Neural cell (in vitro differentiated cells): ENCODE measurements at regions not wholly inside any gene's neighbourhood (a gene's known extent, or its start where the extent isn't known, plus 50 kb on each side); places are given as distances from the start of the nearest gene placed in this dataset.

Experiments
- H2AFZ ChIP-seq: fragments of 200-600, 300-800 bp; sonication (generic), shearing (Covaris generic); 2 replicates; pipeline ENCODE4 v1.6.0; 2014; ENCODE audit warnings: low read depth, mild to moderate bottlenecking, antibody characterized with exemption, low read length, moderate library complexity
- H3F3A ChIP-seq: fragments of 200-600 bp; shearing (Covaris generic); 2 replicates; pipeline ENCODE4 v1.6.1; 2016; ENCODE audit warnings: mild to moderate bottlenecking, moderate library complexity, mixed read lengths, antibody characterized with exemption, low read length; ENCODE audit not compliant: insufficient read depth, poor library complexity, severe bottlenecking
- H3K27ac ChIP-seq: fragments of 200-600, 300-800 bp; sonication (generic), shearing (Covaris generic); 2 replicates; pipeline ENCODE4 v1.5.1; 2014; ENCODE audit warnings: mild to moderate bottlenecking, low read length, moderate library complexity
- H3K27me3 ChIP-seq: fragments of 300-800, 200-600 bp; sonication (generic), shearing (Covaris generic); 2 replicates; pipeline ENCODE4 v1.6.0; 2014; ENCODE audit warnings: mild to moderate bottlenecking, low read depth, low read length, moderate library complexity; ENCODE audit not compliant: insufficient read depth
- H3K36me3 ChIP-seq: fragments of 300-800, 200-600 bp; sonication (generic), shearing (Covaris generic); 2 replicates; pipeline ENCODE4 v1.5.1; 2014; ENCODE audit warnings: mild to moderate bottlenecking, antibody characterized with exemption, low read length, moderate library complexity; ENCODE audit not compliant: insufficient read depth
- H3K4me2 ChIP-seq: fragments of 300-800, 200-600 bp; sonication (generic), shearing (Covaris generic); 2 replicates; pipeline ENCODE4 v1.6.0; 2014; ENCODE audit warnings: mild to moderate bottlenecking, low read length
- H3K4me3 ChIP-seq: fragments of 300-800, 200-600 bp; sonication (generic), shearing (Covaris generic); 2 replicates; pipeline ENCODE4 v1.5.1; 2014; ENCODE audit warnings: mild to moderate bottlenecking, low read length, moderate library complexity
- H3K79me2 ChIP-seq: fragments of 200-600 bp; shearing (Covaris generic); replicated peaks from 2 replicates; pipeline ENCODE4 v1.6.0; 2014; ENCODE audit warnings: mild to moderate bottlenecking, low read length, moderate library complexity; ENCODE audit not compliant: insufficient read depth
- H3K9ac ChIP-seq: fragments of 300-800, 200-600 bp; sonication (generic), shearing (Covaris generic); 2 replicates; pipeline ENCODE4 v1.6.1; 2016; ENCODE audit warnings: mild to moderate bottlenecking, low read length, mixed read lengths
- H3K9me2 ChIP-seq: fragments of 200-600 bp; shearing (Covaris generic); 2 replicates; pipeline ENCODE4 v1.6.1; 2016; ENCODE audit warnings: mild to moderate bottlenecking, low read length, mixed read lengths; ENCODE audit not compliant: insufficient read depth
- H3K9me3 ChIP-seq: fragments of 200-600, 300-800 bp; sonication (generic), shearing (Covaris generic); 2 replicates; pipeline ENCODE4 v1.6.1; 2016; ENCODE audit warnings: mild to moderate bottlenecking, mixed run types, low read length, moderate library complexity, mixed read lengths
- H4K20me1 ChIP-seq: fragments of 200-600 bp; shearing (Covaris generic); 2 replicates; pipeline ENCODE4 v1.6.1; 2016; ENCODE audit warnings: mild to moderate bottlenecking, mixed run types; ENCODE audit not compliant: insufficient read depth
- EP300 ChIP-seq: fragments of 450-650 bp; conservative IDR thresholded peaks from 2 replicates; pipeline ENCODE4 v1.6.1; 2014; ENCODE audit warnings: antibody characterized with exemption, mild to moderate bottlenecking, moderate library complexity; ENCODE audit not compliant: poor library complexity, severe bottlenecking
- EZH2 ChIP-seq: fragments of 200-600, 300-800 bp; shearing (Covaris generic), sonication (generic); IDR thresholded peaks from 2 replicates; pipeline ENCODE4 v1.6.1; 2014; ENCODE audit warnings: antibody characterized with exemption, low read length, borderline replicate concordance, mild to moderate bottlenecking; ENCODE audit not compliant: insufficient read depth, poor library complexity, severe bottlenecking
- MXI1 ChIP-seq: fragments of 450-650 bp; conservative IDR thresholded peaks from 2 replicates; pipeline ENCODE4 v1.6.1; 2014; ENCODE audit warnings: antibody characterized with exemption, mild to moderate bottlenecking; ENCODE audit not compliant: poor library complexity, severe bottlenecking
- POLR2AphosphoS5 ChIP-seq: IDR thresholded peaks from 2 replicates; pipeline ENCODE4 v1.6.1; 2012
- RAD21 ChIP-seq: fragments of 450-650 bp; conservative IDR thresholded peaks from 2 replicates; pipeline ENCODE4 v1.6.1; 2014; ENCODE audit warnings: antibody characterized with exemption, mild to moderate bottlenecking, moderate library complexity
- SMC3 ChIP-seq: fragments of 450-650 bp; conservative IDR thresholded peaks from 2 replicates; pipeline ENCODE4 v1.6.1; 2014; ENCODE audit warnings: antibody characterized with exemption, mild to moderate bottlenecking, moderate library complexity; ENCODE audit not compliant: poor library complexity
- TAF1 ChIP-seq: IDR thresholded peaks from 2 replicates; pipeline ENCODE4 v1.6.1; 2012; ENCODE audit warnings: low read depth
- TF ChIP-seq, protein P1 (sequence below): IDR thresholded peaks from 2 replicates; pipeline ENCODE4 v1.6.1; 2012; ENCODE audit warnings: borderline replicate concordance
- TF ChIP-seq, protein P2 (sequence below): fragments of 450-650 bp; IDR thresholded peaks from 2 replicates; pipeline ENCODE4 v1.5.1; 2014; ENCODE audit warnings: antibody characterized with exemption, mild to moderate bottlenecking, moderate library complexity; ENCODE audit not compliant: poor library complexity, severe bottlenecking

GRCh38 chr11:115103921-115104320, 400.3 kb downstream of the CADM1 start:
- Histone ChIP-seq H3K36me3 (no peaks in the 10 kb centered on the region), H4K20me1 (no peaks in the 10 kb centered on the region), H3F3A (no peaks in the 10 kb centered on the region), H3K9me3 (no peaks in the 10 kb centered on the region), H3K9me2 (no peaks in the 10 kb centered on the region), H3K4me2 (no peak overlapping the region), H3K4me3 (no peak overlapping the region), H3K27ac (no peak overlapping the region), H2AFZ (no peak overlapping the region), H3K9ac (no peak overlapping the region), H3K79me2 (no peaks in the 10 kb centered on the region), H3K27me3 (no peaks in the 10 kb centered on the region)
- TF ChIP-seq, protein P1, sequence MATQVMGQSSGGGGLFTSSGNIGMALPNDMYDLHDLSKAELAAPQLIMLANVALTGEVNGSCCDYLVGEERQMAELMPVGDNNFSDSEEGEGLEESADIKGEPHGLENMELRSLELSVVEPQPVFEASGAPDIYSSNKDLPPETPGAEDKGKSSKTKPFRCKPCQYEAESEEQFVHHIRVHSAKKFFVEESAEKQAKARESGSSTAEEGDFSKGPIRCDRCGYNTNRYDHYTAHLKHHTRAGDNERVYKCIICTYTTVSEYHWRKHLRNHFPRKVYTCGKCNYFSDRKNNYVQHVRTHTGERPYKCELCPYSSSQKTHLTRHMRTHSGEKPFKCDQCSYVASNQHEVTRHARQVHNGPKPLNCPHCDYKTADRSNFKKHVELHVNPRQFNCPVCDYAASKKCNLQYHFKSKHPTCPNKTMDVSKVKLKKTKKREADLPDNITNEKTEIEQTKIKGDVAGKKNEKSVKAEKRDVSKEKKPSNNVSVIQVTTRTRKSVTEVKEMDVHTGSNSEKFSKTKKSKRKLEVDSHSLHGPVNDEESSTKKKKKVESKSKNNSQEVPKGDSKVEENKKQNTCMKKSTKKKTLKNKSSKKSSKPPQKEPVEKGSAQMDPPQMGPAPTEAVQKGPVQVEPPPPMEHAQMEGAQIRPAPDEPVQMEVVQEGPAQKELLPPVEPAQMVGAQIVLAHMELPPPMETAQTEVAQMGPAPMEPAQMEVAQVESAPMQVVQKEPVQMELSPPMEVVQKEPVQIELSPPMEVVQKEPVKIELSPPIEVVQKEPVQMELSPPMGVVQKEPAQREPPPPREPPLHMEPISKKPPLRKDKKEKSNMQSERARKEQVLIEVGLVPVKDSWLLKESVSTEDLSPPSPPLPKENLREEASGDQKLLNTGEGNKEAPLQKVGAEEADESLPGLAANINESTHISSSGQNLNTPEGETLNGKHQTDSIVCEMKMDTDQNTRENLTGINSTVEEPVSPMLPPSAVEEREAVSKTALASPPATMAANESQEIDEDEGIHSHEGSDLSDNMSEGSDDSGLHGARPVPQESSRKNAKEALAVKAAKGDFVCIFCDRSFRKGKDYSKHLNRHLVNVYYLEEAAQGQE: no peak
- TF ChIP-seq RAD21 (no peak), MXI1 (no peak), SMC3 (no peak), TAF1 (no peak), EP300 (no peak), POLR2AphosphoS5 (no peak), EZH2 (no peak)
- TF ChIP-seq, protein P2, sequence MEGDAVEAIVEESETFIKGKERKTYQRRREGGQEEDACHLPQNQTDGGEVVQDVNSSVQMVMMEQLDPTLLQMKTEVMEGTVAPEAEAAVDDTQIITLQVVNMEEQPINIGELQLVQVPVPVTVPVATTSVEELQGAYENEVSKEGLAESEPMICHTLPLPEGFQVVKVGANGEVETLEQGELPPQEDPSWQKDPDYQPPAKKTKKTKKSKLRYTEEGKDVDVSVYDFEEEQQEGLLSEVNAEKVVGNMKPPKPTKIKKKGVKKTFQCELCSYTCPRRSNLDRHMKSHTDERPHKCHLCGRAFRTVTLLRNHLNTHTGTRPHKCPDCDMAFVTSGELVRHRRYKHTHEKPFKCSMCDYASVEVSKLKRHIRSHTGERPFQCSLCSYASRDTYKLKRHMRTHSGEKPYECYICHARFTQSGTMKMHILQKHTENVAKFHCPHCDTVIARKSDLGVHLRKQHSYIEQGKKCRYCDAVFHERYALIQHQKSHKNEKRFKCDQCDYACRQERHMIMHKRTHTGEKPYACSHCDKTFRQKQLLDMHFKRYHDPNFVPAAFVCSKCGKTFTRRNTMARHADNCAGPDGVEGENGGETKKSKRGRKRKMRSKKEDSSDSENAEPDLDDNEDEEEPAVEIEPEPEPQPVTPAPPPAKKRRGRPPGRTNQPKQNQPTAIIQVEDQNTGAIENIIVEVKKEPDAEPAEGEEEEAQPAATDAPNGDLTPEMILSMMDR: no peak

DNA sequence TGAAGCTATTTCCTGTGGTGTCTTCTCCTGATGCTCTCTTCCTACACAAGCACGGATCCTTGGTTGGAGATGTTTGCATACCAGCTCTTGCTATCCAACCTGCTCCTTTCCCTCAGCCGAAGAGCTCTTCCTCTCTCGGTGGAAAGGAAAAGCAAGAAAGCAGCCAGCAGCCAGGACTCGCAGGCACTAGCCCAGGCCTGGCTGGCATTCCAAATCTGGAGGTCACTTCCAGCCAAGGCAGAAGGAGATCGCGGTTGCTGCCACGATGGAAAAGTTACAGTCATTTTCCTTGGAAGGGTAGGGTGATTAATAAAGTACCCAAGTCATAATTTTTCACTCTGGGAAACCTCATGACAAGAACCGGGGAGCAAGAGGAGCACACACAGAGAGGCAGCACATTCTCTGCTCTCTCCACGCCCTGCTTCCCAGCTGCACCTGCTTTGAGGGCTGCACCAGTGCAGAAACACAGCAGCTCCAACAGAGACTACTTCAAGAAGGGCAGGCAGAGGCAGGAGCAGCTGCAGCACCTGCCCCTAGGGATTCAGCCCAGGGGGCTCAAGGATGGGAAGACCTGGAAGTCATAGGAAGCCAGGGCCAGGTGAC, 399.3 kb downstream of the CADM1 start:
- no peaks in the 10 kb centered on the region for H3K9me2 ChIP-seq
- no peaks in the 10 kb centered on the region for H3K27me3 ChIP-seq
- H3K79me2 ChIP-seq: no peaks in the 10 kb centered on the region
- H3F3A ChIP-seq: no peaks in the 10 kb centered on the region
- no peaks in the 10 kb centered on the region for H4K20me1 ChIP-seq
- no peaks in the 10 kb centered on the region for H3K36me3 ChIP-seq
- H3K4me3 ChIP-seq: no peak overlapping the region
- H3K9ac ChIP-seq: no peak overlapping the region
- no peak overlapping the region for H2AFZ ChIP-seq
- H3K4me2 ChIP-seq: no peak overlapping the region
- H3K9me3 ChIP-seq: no peaks in the 10 kb centered on the region
- no peak overlapping the region for H3K27ac ChIP-seq
- TF ChIP-seq, protein P1: no peak
- TF ChIP-seq EZH2: no peak
